Peyer's patch (tissue), 4 donors: ENCODE measurements at regions not wholly inside any gene's neighbourhood (a gene's known extent, or its start where the extent isn't known, plus 50 kb on each side); places are given as distances from the start of the nearest gene placed in this dataset.
"Not testable (repeated sequence)": the region's sequence is repeated elsewhere in the genome, so short reads cannot be mapped to it uniquely, and the experiment has no call there.

Source experiments
- POLR2A ChIP-seq, 2 donors: fragments of 450-650 bp; IDR thresholded peaks; one replicate each; pipeline ENCODE4 v1.5.1; 2017; ENCODE audit warnings: antibody characterized with exemption in 2 of 2, mild to moderate bottlenecking in 2 of 2, moderate library complexity in 2 of 2
- TF ChIP-seq, protein P1 (sequence below), 6 experiments: fragments of 450-650 bp in 4 of 6; fragments of 200-600 bp in 2 of 6; sonication (generic) in 1 of 6; IDR thresholded peaks; one replicate each; pipeline ENCODE4 v1.5.1; 2017 to 2019; ENCODE audit warnings: antibody characterized with exemption in 6 of 6, mild to moderate bottlenecking in 3 of 6, moderate library complexity in 1 of 6

- TF ChIP-seq, protein P1, sequence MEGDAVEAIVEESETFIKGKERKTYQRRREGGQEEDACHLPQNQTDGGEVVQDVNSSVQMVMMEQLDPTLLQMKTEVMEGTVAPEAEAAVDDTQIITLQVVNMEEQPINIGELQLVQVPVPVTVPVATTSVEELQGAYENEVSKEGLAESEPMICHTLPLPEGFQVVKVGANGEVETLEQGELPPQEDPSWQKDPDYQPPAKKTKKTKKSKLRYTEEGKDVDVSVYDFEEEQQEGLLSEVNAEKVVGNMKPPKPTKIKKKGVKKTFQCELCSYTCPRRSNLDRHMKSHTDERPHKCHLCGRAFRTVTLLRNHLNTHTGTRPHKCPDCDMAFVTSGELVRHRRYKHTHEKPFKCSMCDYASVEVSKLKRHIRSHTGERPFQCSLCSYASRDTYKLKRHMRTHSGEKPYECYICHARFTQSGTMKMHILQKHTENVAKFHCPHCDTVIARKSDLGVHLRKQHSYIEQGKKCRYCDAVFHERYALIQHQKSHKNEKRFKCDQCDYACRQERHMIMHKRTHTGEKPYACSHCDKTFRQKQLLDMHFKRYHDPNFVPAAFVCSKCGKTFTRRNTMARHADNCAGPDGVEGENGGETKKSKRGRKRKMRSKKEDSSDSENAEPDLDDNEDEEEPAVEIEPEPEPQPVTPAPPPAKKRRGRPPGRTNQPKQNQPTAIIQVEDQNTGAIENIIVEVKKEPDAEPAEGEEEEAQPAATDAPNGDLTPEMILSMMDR (IDR thresholded peaks at IDR 0.05), result not testable (repeated sequence)
- not testable (repeated sequence) for TF ChIP-seq POLR2A (IDR thresholded peaks at IDR 0.05)
Measured at GRCh38 chr3:21966457-21966856, 215.4 kb upstream of the ZNF385D start.
